ENCODE measurements at regions not wholly inside any gene's neighbourhood (a gene's known extent, or its start where the extent isn't known, plus 50 kb on each side); places are given as distances from the start of the nearest gene placed in this dataset.
A peak's percentile ranks its signal among the peaks of the same experiment; 100 is the strongest.

DNA sequence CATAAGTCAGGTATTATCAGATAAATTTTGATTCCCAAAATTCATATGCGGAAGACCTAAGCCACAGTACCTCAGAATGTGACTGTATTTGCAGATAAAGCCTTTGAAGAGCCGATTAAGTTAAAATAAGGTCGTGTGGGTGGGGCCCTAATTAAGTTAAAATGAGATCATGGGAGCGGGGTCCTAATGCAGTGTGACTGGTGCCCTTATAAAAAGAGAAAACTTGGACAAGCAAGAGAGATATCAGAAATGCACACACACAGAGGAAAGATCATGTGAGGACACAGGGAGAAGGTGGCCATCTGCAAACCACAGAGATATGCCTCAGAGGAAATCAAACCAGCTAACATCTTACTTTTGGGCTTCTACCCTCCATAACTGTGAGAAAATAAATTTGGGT, 236.1 kb downstream of the FBXO8 start (continued):
- TF ChIP-seq BHLHE40 (IDR thresholded peaks at IDR 0.05; ENCODE audit: low read length): peak; percentile 52; the same call in 1 of the 2 replicates
- no peak for TF ChIP-seq ETV6 (IDR thresholded peaks at IDR 0.05; ENCODE audit: borderline replicate concordance in 1 of 2, low read depth in 2 of 2, low read length in 1 of 2)
- no peak for TF ChIP-seq ETV6 (CRISPR knock-in tag; IDR thresholded peaks at IDR 0.05; ENCODE audit: borderline replicate concordance)
- no peak for TF ChIP-seq U2AF2 (optimal IDR thresholded peaks at IDR 0.05; ENCODE audit: low read depth, low read length)
- TF ChIP-seq, protein P1, sequence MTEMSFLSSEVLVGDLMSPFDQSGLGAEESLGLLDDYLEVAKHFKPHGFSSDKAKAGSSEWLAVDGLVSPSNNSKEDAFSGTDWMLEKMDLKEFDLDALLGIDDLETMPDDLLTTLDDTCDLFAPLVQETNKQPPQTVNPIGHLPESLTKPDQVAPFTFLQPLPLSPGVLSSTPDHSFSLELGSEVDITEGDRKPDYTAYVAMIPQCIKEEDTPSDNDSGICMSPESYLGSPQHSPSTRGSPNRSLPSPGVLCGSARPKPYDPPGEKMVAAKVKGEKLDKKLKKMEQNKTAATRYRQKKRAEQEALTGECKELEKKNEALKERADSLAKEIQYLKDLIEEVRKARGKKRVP (CRISPR knock-in tag; IDR thresholded peaks at IDR 0.05): no peak
- TF ChIP-seq CREM (IDR thresholded peaks at IDR 0.05; ENCODE audit: low read depth): no peak
- TF ChIP-seq NFE2 (IDR thresholded peaks at IDR 0.05; ENCODE audit: low read depth): no peak
- no peak for TF ChIP-seq HNRNPLL (IDR thresholded peaks at IDR 0.05; ENCODE audit: low read depth, low read length, poor library complexity, severe bottlenecking)
- no peak for TF ChIP-seq GTF2F1 (IDR thresholded peaks at IDR 0.05; ENCODE audit: low read depth, low read length)
- no peak for TF ChIP-seq NR2C2 (CRISPR knock-in tag; IDR thresholded peaks at IDR 0.05)
- TF ChIP-seq NR2C2 (tag; IDR thresholded peaks at IDR 0.05): no peak
- TF ChIP-seq MTA3 (IDR thresholded peaks at IDR 0.05; ENCODE audit: borderline replicate concordance): no peak
- TF ChIP-seq, protein P2, sequence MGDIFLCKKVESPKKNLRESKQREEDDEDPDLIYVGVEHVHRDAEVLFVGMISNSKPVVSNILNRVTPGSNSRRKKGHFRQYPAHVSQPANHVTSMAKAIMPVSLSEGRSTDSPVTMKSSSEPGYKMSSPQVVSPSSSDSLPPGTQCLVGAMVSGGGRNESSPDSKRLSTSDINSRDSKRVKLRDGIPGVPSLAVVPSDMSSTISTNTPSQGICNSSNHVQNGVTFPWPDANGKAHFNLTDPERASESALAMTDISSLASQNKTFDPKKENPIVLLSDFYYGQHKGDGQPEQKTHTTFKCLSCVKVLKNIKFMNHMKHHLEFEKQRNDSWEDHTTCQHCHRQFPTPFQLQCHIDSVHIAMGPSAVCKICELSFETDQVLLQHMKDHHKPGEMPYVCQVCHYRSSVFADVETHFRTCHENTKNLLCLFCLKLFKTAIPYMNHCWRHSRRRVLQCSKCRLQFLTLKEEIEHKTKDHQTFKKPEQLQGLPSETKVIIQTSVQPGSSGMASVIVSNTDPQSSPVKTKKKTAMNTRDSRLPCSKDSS (IDR thresholded peaks at IDR 0.05; ENCODE audit: low read depth, partially characterized antibody): no peak
- TF ChIP-seq NCOA1 (IDR thresholded peaks at IDR 0.05; ENCODE audit: low read depth): peak; percentile 56; the same call in 1 of the 2 replicates
- TF ChIP-seq, protein P3, sequence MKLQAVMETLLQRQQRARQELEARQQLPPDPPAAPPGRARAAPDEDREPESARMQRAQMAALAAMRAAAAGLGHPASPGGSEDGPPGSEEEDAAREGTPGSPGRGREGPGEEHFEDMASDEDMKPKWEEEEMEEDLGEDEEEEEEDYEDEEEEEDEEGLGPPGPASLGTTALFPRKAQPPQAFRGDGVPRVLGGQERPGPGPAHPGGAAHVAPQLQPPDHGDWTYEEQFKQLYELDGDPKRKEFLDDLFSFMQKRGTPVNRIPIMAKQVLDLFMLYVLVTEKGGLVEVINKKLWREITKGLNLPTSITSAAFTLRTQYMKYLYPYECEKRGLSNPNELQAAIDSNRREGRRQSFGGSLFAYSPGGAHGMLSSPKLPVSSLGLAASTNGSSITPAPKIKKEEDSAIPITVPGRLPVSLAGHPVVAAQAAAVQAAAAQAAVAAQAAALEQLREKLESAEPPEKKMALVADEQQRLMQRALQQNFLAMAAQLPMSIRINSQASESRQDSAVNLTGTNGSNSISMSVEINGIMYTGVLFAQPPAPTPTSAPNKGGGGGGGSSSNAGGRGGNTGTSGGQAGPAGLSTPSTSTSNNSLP (IDR thresholded peaks at IDR 0.05; ENCODE audit: borderline replicate concordance, low read depth, low read length): peak; percentile 61; the same call in 1 of the 2 replicates
- TF ChIP-seq LEF1 (IDR thresholded peaks at IDR 0.05): no peak
- no peak for TF ChIP-seq ZBTB7A (IDR thresholded peaks at IDR 0.05; ENCODE audit: borderline replicate concordance, control insufficient read depth, low read depth, low read length)
- no peak for TF ChIP-seq ETS2 (tag; IDR thresholded peaks at IDR 0.05; ENCODE audit: borderline replicate concordance, poor library complexity, severe bottlenecking)
- TF ChIP-seq DPF2 (IDR thresholded peaks at IDR 0.05): 0 out of 2 replicates have a peak, but pooled peaks have one; percentile 57
- TF ChIP-seq MBD2 (IDR thresholded peaks at IDR 0.05; ENCODE audit: borderline replicate concordance, low read depth): no peak
- TF ChIP-seq STAG1 (CRISPR knock-in tag; IDR thresholded peaks at IDR 0.05; ENCODE audit: borderline replicate concordance): no peak
- peak; percentile 83 for TF ChIP-seq CBFA2T3 (IDR thresholded peaks at IDR 0.05)
- no peak for TF ChIP-seq RUNX1 (IDR thresholded peaks at IDR 0.05; ENCODE audit: low read depth)
- TF ChIP-seq, protein P4, sequence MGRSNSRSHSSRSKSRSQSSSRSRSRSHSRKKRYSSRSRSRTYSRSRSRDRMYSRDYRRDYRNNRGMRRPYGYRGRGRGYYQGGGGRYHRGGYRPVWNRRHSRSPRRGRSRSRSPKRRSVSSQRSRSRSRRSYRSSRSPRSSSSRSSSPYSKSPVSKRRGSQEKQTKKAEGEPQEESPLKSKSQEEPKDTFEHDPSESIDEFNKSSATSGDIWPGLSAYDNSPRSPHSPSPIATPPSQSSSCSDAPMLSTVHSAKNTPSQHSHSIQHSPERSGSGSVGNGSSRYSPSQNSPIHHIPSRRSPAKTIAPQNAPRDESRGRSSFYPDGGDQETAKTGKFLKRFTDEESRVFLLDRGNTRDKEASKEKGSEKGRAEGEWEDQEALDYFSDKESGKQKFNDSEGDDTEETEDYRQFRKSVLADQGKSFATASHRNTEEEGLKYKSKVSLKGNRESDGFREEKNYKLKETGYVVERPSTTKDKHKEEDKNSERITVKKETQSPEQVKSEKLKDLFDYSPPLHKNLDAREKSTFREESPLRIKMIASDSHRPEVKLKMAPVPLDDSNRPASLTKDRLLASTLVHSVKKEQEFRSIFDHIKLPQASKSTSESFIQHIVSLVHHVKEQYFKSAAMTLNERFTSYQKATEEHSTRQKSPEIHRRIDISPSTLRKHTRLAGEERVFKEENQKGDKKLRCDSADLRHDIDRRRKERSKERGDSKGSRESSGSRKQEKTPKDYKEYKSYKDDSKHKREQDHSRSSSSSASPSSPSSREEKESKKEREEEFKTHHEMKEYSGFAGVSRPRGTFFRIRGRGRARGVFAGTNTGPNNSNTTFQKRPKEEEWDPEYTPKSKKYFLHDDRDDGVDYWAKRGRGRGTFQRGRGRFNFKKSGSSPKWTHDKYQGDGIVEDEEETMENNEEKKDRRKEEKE (IDR thresholded peaks at IDR 0.05; ENCODE audit: borderline replicate concordance in 1 of 2, control insufficient read depth in 1 of 2, low read depth in 2 of 2, low read length in 1 of 2): no peak

All from K562 (cell line).